SK-N-SH (cell line): ENCODE measurements at regions not wholly inside any gene's neighbourhood (a gene's known extent, or its start where the extent isn't known, plus 50 kb on each side); places are given as distances from the start of the nearest gene placed in this dataset.

ENCODE experiments used
- CTCF ChIA-PET: fragments of 300-600, 350-600 bp; formaldehyde crosslinking; extraction: SDS; loops from one replicate; lab custom pipeline; 2021; lab: Yijun Ruan, JAX
- POLR2A ChIA-PET: fragments of 350-600 bp; sonication (Branson Sonifier 250); formaldehyde crosslinking; extraction: SDS; loops from one replicate; lab custom pipeline; 2020; ENCODE audit warnings: antibody characterized with exemption, inconsistent platforms; lab: Yijun Ruan, JAX
- DNase-seq: peaks from one replicate; pipeline ENCODE4 v3.0.0; 2012
- H2AFZ ChIP-seq: fragments of 200-600 bp; sonication (generic); 2 replicates; pipeline ENCODE4 v1.8.1; 2016; ENCODE audit warnings: antibody characterized with exemption, mild to moderate bottlenecking, low read depth
- H3F3A ChIP-seq: fragments of 200-600 bp; sonication (generic); replicated peaks from 2 replicates; pipeline ENCODE3; 2016; ENCODE audit warnings: antibody characterized with exemption, mild to moderate bottlenecking; ENCODE audit not compliant: insufficient read depth
- H3K27ac ChIP-seq, 2 experiments: fragments of 200-500 bp in 1 of 2; fragments of 200-600 bp in 1 of 2; sonication (Bioruptor generic) in 1 of 2; sonication (generic), shearing (Covaris generic) in 1 of 2; 2 replicates each; pipeline versions ENCODE4 v1.5.1 to v1.6.1; 2014 to 2016; ENCODE audit warnings: low read depth in 2 of 2, inconsistent platforms in 1 of 2, low read length in 1 of 2, mild to moderate bottlenecking in 1 of 2, mixed read lengths in 1 of 2
- H3K27me3 ChIP-seq: fragments of 200-600 bp; sonication (generic), shearing (Covaris generic); 2 replicates; pipeline ENCODE4 v1.6.1; 2016; ENCODE audit warnings: mixed run types; ENCODE audit not compliant: insufficient read depth
- H3K36me3 ChIP-seq, 2 experiments: fragments of 200-500 bp in 1 of 2; fragments of 200-600 bp in 1 of 2; sonication (Bioruptor generic) in 1 of 2; sonication (generic) in 1 of 2; replicated peaks in 1 of 2; 2 replicates each; pipeline versions ENCODE3 to v1.5.1; 2014 to 2016; ENCODE audit warnings: low read length in 1 of 2, mild to moderate bottlenecking in 1 of 2; ENCODE audit not compliant: insufficient read depth in 2 of 2, control insufficient read depth in 1 of 2
- H3K4me1 ChIP-seq, 2 experiments: fragments of 200-500 bp in 1 of 2; fragments of 200-600 bp in 1 of 2; sonication (Bioruptor generic) in 1 of 2; sonication (generic), shearing (Covaris generic) in 1 of 2; 2 replicates each; pipeline versions ENCODE4 v1.5.1 to v1.6.1; 2014 to 2016; ENCODE audit warnings: low read depth in 1 of 2, low read length in 1 of 2, mixed run types in 1 of 2; ENCODE audit not compliant: insufficient read depth in 2 of 2, control insufficient read depth in 1 of 2
- H3K4me2 ChIP-seq: fragments of 200-600 bp; sonication (generic), shearing (Covaris generic); 2 replicates; pipeline ENCODE4 v1.6.1; 2017; ENCODE audit warnings: mixed run types
- H3K4me3 ChIP-seq, 2 experiments: fragments of 200-500 bp in 1 of 2; fragments of 200-600 bp in 1 of 2; sonication (Bioruptor generic) in 1 of 2; sonication (generic), shearing (Covaris generic) in 1 of 2; 2 replicates each; pipeline versions ENCODE4 v1.5.1 to v1.8.1; 2014 to 2016; ENCODE audit warnings: low read depth in 2 of 2, inconsistent platforms in 1 of 2, low read length in 1 of 2, mild to moderate bottlenecking in 1 of 2, mixed read lengths in 1 of 2, moderate library complexity in 1 of 2
- H3K79me2 ChIP-seq: fragments of 200-600 bp; sonication (generic); 2 replicates; pipeline ENCODE4 v1.8.1; 2017; ENCODE audit warnings: mild to moderate bottlenecking; ENCODE audit not compliant: insufficient read depth
- H3K9ac ChIP-seq: fragments of 200-600 bp; sonication (generic); 2 replicates; pipeline ENCODE4 v1.6.1; 2017; ENCODE audit warnings: mixed run types
- H3K9me2 ChIP-seq: fragments of 200-600 bp; sonication (generic); 2 replicates; pipeline ENCODE4 v1.6.1; 2017; ENCODE audit warnings: mixed run types
- H3K9me3 ChIP-seq: fragments of 200-600 bp; sonication (generic); 2 replicates; pipeline ENCODE4 v1.6.1; 2017; ENCODE audit warnings: mixed run types, mild to moderate bottlenecking, moderate library complexity
- H4K20me1 ChIP-seq: fragments of 200-600 bp; sonication (generic); 2 replicates; pipeline ENCODE4 v1.6.1; 2017; ENCODE audit warnings: mild to moderate bottlenecking, mixed run types; ENCODE audit not compliant: insufficient read depth
- ELF1 ChIP-seq: IDR thresholded peaks from 2 replicates; pipeline ENCODE4 v1.4.0; 2012
- FOSL2 ChIP-seq: IDR thresholded peaks from 2 replicates; pipeline ENCODE4 v1.4.0; 2012; ENCODE audit warnings: low read depth, mild to moderate bottlenecking, moderate library complexity, borderline replicate concordance
- FOXJ3 ChIP-seq: sonication (generic); formaldehyde crosslinking; IDR thresholded peaks from 2 replicates; pipeline ENCODE4 v1.5.1; 2020; ENCODE audit warnings: mild to moderate bottlenecking, missing genetic modification reagents
- GATA2 ChIP-seq: sonication (generic); formaldehyde crosslinking; IDR thresholded peaks from 2 replicates; pipeline ENCODE4 v1.5.0; 2020; ENCODE audit warnings: mild to moderate bottlenecking, missing genetic modification reagents
- MEF2A ChIP-seq: IDR thresholded peaks from 2 replicates; pipeline ENCODE4 v1.4.0; 2012; ENCODE audit warnings: low read depth, borderline replicate concordance
- NRF1 ChIP-seq: IDR thresholded peaks from 2 replicates; pipeline ENCODE4 v1.6.1; 2012; ENCODE audit warnings: low read depth, mild to moderate bottlenecking, low read length
- PBX3 ChIP-seq: IDR thresholded peaks from 2 replicates; pipeline ENCODE4; 2012
- RFX5 ChIP-seq: IDR thresholded peaks from 2 replicates; pipeline ENCODE4 v1.6.1; 2012; ENCODE audit warnings: mild to moderate bottlenecking, improper control_type of control experiment, low read length
- SIN3A ChIP-seq: IDR thresholded peaks from 2 replicates; pipeline ENCODE4 v1.6.1; 2012; ENCODE audit warnings: low read depth, mild to moderate bottlenecking, low read length, moderate library complexity, borderline replicate concordance
- SMC3 ChIP-seq: IDR thresholded peaks from 2 replicates; pipeline ENCODE4 v1.6.1; 2012; ENCODE audit warnings: low read depth, low read length, improper control_type of control experiment
- TAF1 ChIP-seq: IDR thresholded peaks from 2 replicates; pipeline ENCODE4 v1.6.1; 2012; ENCODE audit warnings: low read depth, mild to moderate bottlenecking, low read length, moderate library complexity, borderline replicate concordance
- TCF12 ChIP-seq: IDR thresholded peaks from 2 replicates; pipeline ENCODE4 v1.4.0; 2012
- TEAD4 ChIP-seq: IDR thresholded peaks from 2 replicates; pipeline ENCODE4 v1.4.0; 2012; ENCODE audit warnings: mild to moderate bottlenecking, borderline replicate concordance; ENCODE audit not compliant: insufficient read depth
- USF1 ChIP-seq: IDR thresholded peaks from 2 replicates; pipeline ENCODE4 v1.4.0; 2012; ENCODE audit warnings: low read depth, borderline replicate concordance
- YY1 ChIP-seq: IDR thresholded peaks from 2 replicates; pipeline ENCODE4 v1.4.0; 2012; ENCODE audit warnings: low read depth, mild to moderate bottlenecking
- WGBS: methylation state at CpG from one replicate; pipeline ENCODE4 v1.1.6; 2017; ENCODE audit warnings: low lambda C conversion rate; 5-methylcytosine and 5-hydroxymethylcytosine counted together
- TF ChIP-seq, protein P1 (sequence below): fragments of 150-350 bp; IDR thresholded peaks from 2 replicates; pipeline ENCODE4 v1.6.1; 2016; ENCODE audit warnings: mild to moderate bottlenecking, low read depth, low read length
- TF ChIP-seq, protein P2 (sequence below): IDR thresholded peaks from 2 replicates; pipeline ENCODE4 v1.6.1; 2012; ENCODE audit warnings: mild to moderate bottlenecking, low read depth, low read length, moderate library complexity

- Histone ChIP-seq H3K79me2 (no peaks in the 10 kb centered on the region), H3K36me3 (no peaks in the 10 kb centered on the region), H3K4me2 (no peak overlapping the region), H3K9me2 (no peaks in the 10 kb centered on the region), H3K9ac (no peak overlapping the region), H3F3A (no peaks in the 10 kb centered on the region), H3K4me3 (no peak overlapping the region), H3K4me1 (no peaks in the 10 kb centered on the region), H3K27ac (no peak overlapping the region), H2AFZ (no peak overlapping the region), H4K20me1 (no peaks in the 10 kb centered on the region), H3K27me3 (no peaks in the 10 kb centered on the region), H3K9me3 (no peaks in the 10 kb centered on the region)
- DNase-seq: no peak
- 20% methylated on average over 5 of the region's 5 CpGs for WGBS
- TF ChIP-seq, protein P1, sequence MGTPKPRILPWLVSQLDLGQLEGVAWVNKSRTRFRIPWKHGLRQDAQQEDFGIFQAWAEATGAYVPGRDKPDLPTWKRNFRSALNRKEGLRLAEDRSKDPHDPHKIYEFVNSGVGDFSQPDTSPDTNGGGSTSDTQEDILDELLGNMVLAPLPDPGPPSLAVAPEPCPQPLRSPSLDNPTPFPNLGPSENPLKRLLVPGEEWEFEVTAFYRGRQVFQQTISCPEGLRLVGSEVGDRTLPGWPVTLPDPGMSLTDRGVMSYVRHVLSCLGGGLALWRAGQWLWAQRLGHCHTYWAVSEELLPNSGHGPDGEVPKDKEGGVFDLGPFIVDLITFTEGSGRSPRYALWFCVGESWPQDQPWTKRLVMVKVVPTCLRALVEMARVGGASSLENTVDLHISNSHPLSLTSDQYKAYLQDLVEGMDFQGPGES: no peak
- no peak for TF ChIP-seq PBX3
- TF ChIP-seq FOSL2: no peak
- TF ChIP-seq, protein P2, sequence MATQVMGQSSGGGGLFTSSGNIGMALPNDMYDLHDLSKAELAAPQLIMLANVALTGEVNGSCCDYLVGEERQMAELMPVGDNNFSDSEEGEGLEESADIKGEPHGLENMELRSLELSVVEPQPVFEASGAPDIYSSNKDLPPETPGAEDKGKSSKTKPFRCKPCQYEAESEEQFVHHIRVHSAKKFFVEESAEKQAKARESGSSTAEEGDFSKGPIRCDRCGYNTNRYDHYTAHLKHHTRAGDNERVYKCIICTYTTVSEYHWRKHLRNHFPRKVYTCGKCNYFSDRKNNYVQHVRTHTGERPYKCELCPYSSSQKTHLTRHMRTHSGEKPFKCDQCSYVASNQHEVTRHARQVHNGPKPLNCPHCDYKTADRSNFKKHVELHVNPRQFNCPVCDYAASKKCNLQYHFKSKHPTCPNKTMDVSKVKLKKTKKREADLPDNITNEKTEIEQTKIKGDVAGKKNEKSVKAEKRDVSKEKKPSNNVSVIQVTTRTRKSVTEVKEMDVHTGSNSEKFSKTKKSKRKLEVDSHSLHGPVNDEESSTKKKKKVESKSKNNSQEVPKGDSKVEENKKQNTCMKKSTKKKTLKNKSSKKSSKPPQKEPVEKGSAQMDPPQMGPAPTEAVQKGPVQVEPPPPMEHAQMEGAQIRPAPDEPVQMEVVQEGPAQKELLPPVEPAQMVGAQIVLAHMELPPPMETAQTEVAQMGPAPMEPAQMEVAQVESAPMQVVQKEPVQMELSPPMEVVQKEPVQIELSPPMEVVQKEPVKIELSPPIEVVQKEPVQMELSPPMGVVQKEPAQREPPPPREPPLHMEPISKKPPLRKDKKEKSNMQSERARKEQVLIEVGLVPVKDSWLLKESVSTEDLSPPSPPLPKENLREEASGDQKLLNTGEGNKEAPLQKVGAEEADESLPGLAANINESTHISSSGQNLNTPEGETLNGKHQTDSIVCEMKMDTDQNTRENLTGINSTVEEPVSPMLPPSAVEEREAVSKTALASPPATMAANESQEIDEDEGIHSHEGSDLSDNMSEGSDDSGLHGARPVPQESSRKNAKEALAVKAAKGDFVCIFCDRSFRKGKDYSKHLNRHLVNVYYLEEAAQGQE: no peak
- no peak for TF ChIP-seq NRF1
- TF ChIP-seq USF1: no peak
- TF ChIP-seq RFX5: no peak
- TF ChIP-seq TEAD4: no peak
- TF ChIP-seq TCF12: no peak
- TF ChIP-seq FOXJ3: no peak
- TF ChIP-seq SIN3A: no peak
- no peak for TF ChIP-seq TAF1
- TF ChIP-seq GATA2 (CRISPR knock-in tag): no peak
- no peak for TF ChIP-seq ELF1
- TF ChIP-seq SMC3: no peak
- no peak for TF ChIP-seq MEF2A
- TF ChIP-seq YY1: no peak
- ChIA-PET POLR2A (no interaction called here), CTCF (interaction anchor here (2.1 kb wide), 1 partner anchor 10 kb away, joined by 7 read pairs; no protein-coding TSS in a partner anchor)
Measured at GRCh38 chr6:51339728-51340127, 521.1 kb downstream of the TFAP2B start.
